ENCODE measurements at regions not wholly inside any gene's neighbourhood (a gene's known extent, or its start where the extent isn't known, plus 50 kb on each side); places are given as distances from the start of the nearest gene placed in this dataset.

DNA sequence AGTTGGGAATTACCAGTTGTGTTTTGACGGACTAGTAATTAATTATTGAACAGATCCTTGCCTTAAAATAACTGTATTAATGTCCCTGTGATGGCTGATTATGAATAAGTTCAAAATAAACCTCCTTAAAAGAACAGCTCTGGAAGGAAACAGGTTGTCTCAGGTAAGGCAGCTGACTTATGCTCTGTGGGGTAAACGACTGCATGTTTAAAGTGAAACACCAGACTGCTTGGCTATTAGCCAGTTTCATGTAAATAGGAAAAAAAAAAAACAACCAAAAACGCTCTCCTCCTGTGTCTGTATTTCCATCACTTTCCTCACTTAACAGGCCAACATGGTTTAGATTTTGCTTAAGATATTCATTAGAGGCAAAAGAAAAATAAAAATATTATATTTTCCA, 243.6 kb downstream of the TMEM182 start:
- ChIA-PET POLR2A (no interaction called here), CTCF (no interaction called here)
- no peak overlapping the region for H3K4me2 ChIP-seq
- DNase-seq (ENCODE audit: low read depth in 1 of 2, low spot score in 1 of 2) (no peak), FAIRE-seq (no peak), ATAC-seq (no peak)
- H3K27ac ChIP-seq, result no peak overlapping the region
- WGBS (ENCODE audit: missing lambda C conversion rate), result 9% methylated on average over 3 of the region's 3 CpGs
- no peaks in the 10 kb centered on the region for H3K4me1 ChIP-seq
- no peaks in the 10 kb centered on the region for H3K9me3 ChIP-seq
- TF ChIP-seq, protein P1, sequence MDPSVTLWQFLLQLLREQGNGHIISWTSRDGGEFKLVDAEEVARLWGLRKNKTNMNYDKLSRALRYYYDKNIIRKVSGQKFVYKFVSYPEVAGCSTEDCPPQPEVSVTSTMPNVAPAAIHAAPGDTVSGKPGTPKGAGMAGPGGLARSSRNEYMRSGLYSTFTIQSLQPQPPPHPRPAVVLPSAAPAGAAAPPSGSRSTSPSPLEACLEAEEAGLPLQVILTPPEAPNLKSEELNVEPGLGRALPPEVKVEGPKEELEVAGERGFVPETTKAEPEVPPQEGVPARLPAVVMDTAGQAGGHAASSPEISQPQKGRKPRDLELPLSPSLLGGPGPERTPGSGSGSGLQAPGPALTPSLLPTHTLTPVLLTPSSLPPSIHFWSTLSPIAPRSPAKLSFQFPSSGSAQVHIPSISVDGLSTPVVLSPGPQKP (IDR thresholded peaks at IDR 0.05; ENCODE audit: low read depth, low read length), result no peak
- TF ChIP-seq JUNB (IDR thresholded peaks at IDR 0.05) (no peak), RCOR1 (IDR thresholded peaks at IDR 0.05; ENCODE audit: low read depth, low read length) (no peak), CBX8 (IDR thresholded peaks at IDR 0.05) (no peak), HOXB5 (CRISPR knock-in tag; IDR thresholded peaks at IDR 0.05) (no peak), JUN (IDR thresholded peaks at IDR 0.05) (no peak), EP300 (IDR thresholded peaks at IDR 0.05) (no peak)
- no peak overlapping the region for H3K4me3 ChIP-seq

DNA sequence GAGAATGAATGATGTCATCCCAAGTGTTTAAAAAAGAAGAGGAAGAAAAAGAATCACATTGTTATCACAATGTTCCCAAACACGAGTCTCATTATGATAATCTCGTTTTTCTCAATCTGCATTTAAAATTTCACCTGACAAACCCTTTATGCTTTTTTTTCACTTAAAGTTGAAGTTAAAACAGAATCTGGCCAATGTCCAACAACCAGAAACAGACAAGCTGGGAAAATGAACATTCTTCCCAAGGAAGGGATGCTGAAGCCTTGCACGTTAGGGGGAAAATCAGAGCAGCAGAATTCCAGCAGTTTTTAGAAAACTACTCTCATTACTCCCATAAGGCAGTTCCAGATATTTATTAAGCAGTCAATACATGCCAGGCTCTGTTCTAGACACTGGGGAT, 245.3 kb downstream of the TMEM182 start:
- WGBS (ENCODE audit: missing lambda C conversion rate), result 30% methylated on average over 3 of the region's 3 CpGs
- no peak overlapping the region for H3K27ac ChIP-seq
- no peak overlapping the region for H3K4me2 ChIP-seq
- FAIRE-seq, result no peak
- TF ChIP-seq CHD4 (IDR thresholded peaks at IDR 0.05; ENCODE audit: borderline replicate concordance) (no peak), MAX (IDR thresholded peaks at IDR 0.05) (no peak), ESRRA (IDR thresholded peaks at IDR 0.05; ENCODE audit: borderline replicate concordance, low read length) (no peak), FOSB (CRISPR knock-in tag; IDR thresholded peaks at IDR 0.05) (no peak), POLR2AphosphoS2 (conservative IDR thresholded peaks at IDR 0.05; ENCODE audit: low read length) (no peak)
- no peak for DNase-seq (ENCODE audit: low read depth in 1 of 2, low spot score in 1 of 2)
- no peaks in the 10 kb centered on the region for H3K4me1 ChIP-seq
- POLR2A ChIA-PET, result no interaction called here
- no peak overlapping the region for H3K4me3 ChIP-seq
- no peaks in the 10 kb centered on the region for H3K9me3 ChIP-seq
- CTCF ChIA-PET, result no interaction called here
- ATAC-seq, result no peak

DNA sequence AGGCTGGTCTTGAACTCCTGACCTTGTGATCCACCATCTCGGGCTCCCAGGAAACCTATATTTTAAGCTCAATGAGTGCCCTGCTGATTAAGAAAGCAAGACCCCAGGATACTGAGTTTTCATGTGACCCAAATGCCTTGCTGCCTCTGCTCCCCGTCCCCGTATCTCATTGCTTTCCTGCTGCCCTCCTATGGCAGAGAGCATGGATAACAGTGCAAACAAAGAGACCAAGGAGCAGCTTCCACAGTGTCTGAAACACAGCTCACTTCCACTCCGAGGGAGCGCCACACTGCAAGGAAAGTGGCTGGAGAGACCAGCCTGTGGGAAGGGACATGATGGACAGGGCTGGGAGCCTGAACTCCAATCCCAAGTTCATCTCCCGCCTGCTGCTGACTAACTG, 246.8 kb downstream of the TMEM182 start:
- CTCF ChIA-PET, result no interaction called here
- WGBS (ENCODE audit: missing lambda C conversion rate), result 20% methylated on average over 5 of the region's 6 CpGs
- peak in 1 of 2 experiments; percentile 55; a peak in 2 of 6 replicates for ATAC-seq

DNA sequence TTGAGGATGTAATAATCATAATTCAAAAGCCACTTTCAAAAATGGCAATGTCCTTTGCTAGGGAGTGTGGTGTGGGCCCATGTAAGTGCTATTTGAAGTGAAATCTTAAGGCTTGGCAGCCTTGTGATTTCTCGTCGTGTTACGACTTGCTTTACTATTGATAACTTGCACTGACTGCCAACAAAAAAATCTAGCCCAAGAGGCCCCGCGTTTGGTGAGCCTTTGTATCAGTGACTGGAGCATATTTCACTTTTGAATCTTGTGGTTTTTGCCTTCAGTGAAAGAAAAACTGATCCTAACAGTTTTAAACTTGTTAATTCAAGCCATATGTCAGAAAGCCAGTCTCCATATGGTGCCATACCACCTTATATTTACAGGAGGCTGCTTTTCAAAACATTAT, 248.0 kb downstream of the TMEM182 start:
- DNase-seq (ENCODE audit: low read depth in 1 of 2, low spot score in 1 of 2), result no peak
- no peak overlapping the region for H3K27ac ChIP-seq
- H3K9me3 ChIP-seq, result no peaks in the 10 kb centered on the region
- TF ChIP-seq, protein P2, sequence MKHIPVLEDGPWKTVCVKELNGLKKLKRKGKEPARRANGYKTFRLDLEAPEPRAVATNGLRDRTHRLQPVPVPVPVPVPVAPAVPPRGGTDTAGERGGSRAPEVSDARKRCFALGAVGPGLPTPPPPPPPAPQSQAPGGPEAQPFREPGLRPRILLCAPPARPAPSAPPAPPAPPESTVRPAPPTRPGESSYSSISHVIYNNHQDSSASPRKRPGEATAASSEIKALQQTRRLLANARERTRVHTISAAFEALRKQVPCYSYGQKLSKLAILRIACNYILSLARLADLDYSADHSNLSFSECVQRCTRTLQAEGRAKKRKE (CRISPR knock-in tag; IDR thresholded peaks at IDR 0.05; ENCODE audit: low read depth), result no peak
- no peak for TF ChIP-seq NR3C1 (IDR thresholded peaks at IDR 0.05)
- no peak for TF ChIP-seq MYC (IDR thresholded peaks at IDR 0.05; ENCODE audit: borderline replicate concordance, low read length)
- no peak for TF ChIP-seq FOXS1 (CRISPR knock-in tag; IDR thresholded peaks at IDR 0.05)
- no peak for TF ChIP-seq RNF2 (IDR thresholded peaks at IDR 0.05; ENCODE audit: borderline replicate concordance, low read depth)
- TF ChIP-seq HEYL (CRISPR knock-in tag; IDR thresholded peaks at IDR 0.05), result no peak
- TF ChIP-seq, protein P3, sequence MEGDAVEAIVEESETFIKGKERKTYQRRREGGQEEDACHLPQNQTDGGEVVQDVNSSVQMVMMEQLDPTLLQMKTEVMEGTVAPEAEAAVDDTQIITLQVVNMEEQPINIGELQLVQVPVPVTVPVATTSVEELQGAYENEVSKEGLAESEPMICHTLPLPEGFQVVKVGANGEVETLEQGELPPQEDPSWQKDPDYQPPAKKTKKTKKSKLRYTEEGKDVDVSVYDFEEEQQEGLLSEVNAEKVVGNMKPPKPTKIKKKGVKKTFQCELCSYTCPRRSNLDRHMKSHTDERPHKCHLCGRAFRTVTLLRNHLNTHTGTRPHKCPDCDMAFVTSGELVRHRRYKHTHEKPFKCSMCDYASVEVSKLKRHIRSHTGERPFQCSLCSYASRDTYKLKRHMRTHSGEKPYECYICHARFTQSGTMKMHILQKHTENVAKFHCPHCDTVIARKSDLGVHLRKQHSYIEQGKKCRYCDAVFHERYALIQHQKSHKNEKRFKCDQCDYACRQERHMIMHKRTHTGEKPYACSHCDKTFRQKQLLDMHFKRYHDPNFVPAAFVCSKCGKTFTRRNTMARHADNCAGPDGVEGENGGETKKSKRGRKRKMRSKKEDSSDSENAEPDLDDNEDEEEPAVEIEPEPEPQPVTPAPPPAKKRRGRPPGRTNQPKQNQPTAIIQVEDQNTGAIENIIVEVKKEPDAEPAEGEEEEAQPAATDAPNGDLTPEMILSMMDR (IDR thresholded peaks at IDR 0.05), result no peak
- no peak for TF ChIP-seq EHMT2 (IDR thresholded peaks at IDR 0.05; ENCODE audit: low read depth)
- TF ChIP-seq HOXB5 (CRISPR knock-in tag; IDR thresholded peaks at IDR 0.05), result no peak
- no peak for TF ChIP-seq NPAS2 (CRISPR knock-in tag; IDR thresholded peaks at IDR 0.05; ENCODE audit: borderline replicate concordance)
- no peak for TF ChIP-seq HDAC2 (IDR thresholded peaks at IDR 0.05)
- no peak for TF ChIP-seq CBX8 (IDR thresholded peaks at IDR 0.05)
- ChIA-PET CTCF (no interaction called here), POLR2A (no interaction called here)
- no peak overlapping the region for H3K4me2 ChIP-seq
- no peak for ATAC-seq
- H3K4me3 ChIP-seq, result no peak overlapping the region
- no peaks in the 10 kb centered on the region for H3K4me1 ChIP-seq
- no peak for FAIRE-seq
- 37% methylated on average over 5 of the region's 5 CpGs for WGBS (ENCODE audit: missing lambda C conversion rate)

More for the DNA sequence above, 246.8 kb downstream of the TMEM182 start:
- 0 out of 5 replicates have a peak, but pooled peaks of 1 of the 2 experiments have one; percentile 3 for TF ChIP-seq RAD21 (conservative IDR thresholded peaks at IDR 0.05 in 1 of 2, IDR thresholded peaks at IDR 0.05 in 1 of 2)
- no peak for TF ChIP-seq TP53 (CRISPR knock-in tag; IDR thresholded peaks at IDR 0.05)
- TF ChIP-seq ESRRA (IDR thresholded peaks at IDR 0.05; ENCODE audit: borderline replicate concordance, low read length), result no peak
- POLR2A ChIA-PET, result no interaction called here
- DNase-seq (ENCODE audit: low read depth in 1 of 2, low spot score in 1 of 2), result peak in 1 of 2 experiments; percentile 4
- H3K27ac ChIP-seq, result no peak overlapping the region
- H3K4me1 ChIP-seq, result no peaks in the 10 kb centered on the region
- H3K4me3 ChIP-seq, result no peak overlapping the region
- no peaks in the 10 kb centered on the region for H3K9me3 ChIP-seq
- no peak overlapping the region for H3K4me2 ChIP-seq
- FAIRE-seq, result no peak
